ENCODE measurements at regions not wholly inside any gene's neighbourhood (a gene's known extent, or its start where the extent isn't known, plus 50 kb on each side); places are given as distances from the start of the nearest gene placed in this dataset.

- H3K23me2 ChIP-seq (ENCODE audit: low read depth, low read length), result no peaks in the 10 kb centered on the region
- ChIA-PET POLR2A (ENCODE audit: partially characterized antibody) (no interaction called here), CTCF (ENCODE audit: partially characterized antibody) (no interaction called here)
- no peak overlapping the region for H4K5ac ChIP-seq (ENCODE audit: insufficient read length, low read depth, low read length)
- no peak overlapping the region for H2BK5ac ChIP-seq (ENCODE audit: low read depth, low read length)
- no peak for DNase-seq (ENCODE audit: low read depth in 1 of 2, low spot score in 2 of 2)
- H4K91ac ChIP-seq (replicated peaks; ENCODE audit: insufficient read length, low read length), result no peak overlapping the region
- FAIRE-seq, result no peak
- no peak overlapping the region for H3K27ac ChIP-seq (ENCODE audit: low read depth, low read length)
- no peak overlapping the region for H3K4me2 ChIP-seq (ENCODE audit: insufficient read depth in 1 of 2, low read depth in 2 of 2, low read length in 2 of 2)
- H3K18ac ChIP-seq (ENCODE audit: extremely low read depth, low read length), result no peak overlapping the region
- no peak overlapping the region for H4K8ac ChIP-seq (ENCODE audit: extremely low read depth, insufficient read depth, low read length)
- no peak overlapping the region for H2AFZ ChIP-seq (ENCODE audit: low read length)
- H3K4ac ChIP-seq (replicated peaks; ENCODE audit: insufficient read length, low read depth, low read length), result no peak overlapping the region
- no peak overlapping the region for H3K14ac ChIP-seq (ENCODE audit: insufficient read length)
- no peak overlapping the region for H2AK5ac ChIP-seq (ENCODE audit: low read depth, low read length)
- no peak overlapping the region for H3K56ac ChIP-seq (replicated peaks; ENCODE audit: insufficient read length, low read depth, low read length)
- H2BK15ac ChIP-seq (ENCODE audit: low read length), result no peak overlapping the region
- no peak overlapping the region for H3K23ac ChIP-seq (ENCODE audit: insufficient read length)
- no peak overlapping the region for H3K4me3 ChIP-seq (ENCODE audit: extremely low read depth in 1 of 4, insufficient read depth in 2 of 4, low read depth in 3 of 4, low read length in 4 of 4)
- TF ChIP-seq EZH2 (IDR thresholded peaks at IDR 0.05; ENCODE audit: low read depth, low read length, severe bottlenecking) (no peak), FOSL1 (IDR thresholded peaks at IDR 0.05; ENCODE audit: insufficient read depth, low read depth, low read length) (no peak), SAP30 (IDR thresholded peaks at IDR 0.05; ENCODE audit: insufficient read depth, insufficient replicate concordance, low read length) (no peak), CBX5 (IDR thresholded peaks at IDR 0.05; ENCODE audit: low read depth, low read length) (no peak), NRF1 (IDR thresholded peaks at IDR 0.05; ENCODE audit: low read depth, low read length) (no peak), RNF2 (IDR thresholded peaks at IDR 0.05; ENCODE audit: borderline replicate concordance, low read depth, low read length, missing control alignments, poor library complexity, severe bottlenecking) (no peak)
- TF ChIP-seq, protein P1, sequence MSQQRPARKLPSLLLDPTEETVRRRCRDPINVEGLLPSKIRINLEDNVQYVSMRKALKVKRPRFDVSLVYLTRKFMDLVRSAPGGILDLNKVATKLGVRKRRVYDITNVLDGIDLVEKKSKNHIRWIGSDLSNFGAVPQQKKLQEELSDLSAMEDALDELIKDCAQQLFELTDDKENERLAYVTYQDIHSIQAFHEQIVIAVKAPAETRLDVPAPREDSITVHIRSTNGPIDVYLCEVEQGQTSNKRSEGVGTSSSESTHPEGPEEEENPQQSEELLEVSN (IDR thresholded peaks at IDR 0.05), result no peak
- H2BK120ac ChIP-seq (replicated peaks; ENCODE audit: low read depth, low read length), result no peak overlapping the region
- H3K27me3 ChIP-seq (replicated peaks in 1 of 4; ENCODE audit: control insufficient read depth in 3 of 4, extremely low read depth in 1 of 4, insufficient read depth in 3 of 4, low read length in 3 of 4), result no peaks in the 10 kb centered on the region
- WGBS, 2 experiments (ENCODE audit: extremely low coverage in 1 of 2, insufficient coverage in 1 of 2, insufficient read length in 1 of 2, insufficient replicate concordance in 2 of 2, low coverage in 1 of 2, low lambda C conversion rate in 2 of 2, missing lambda C conversion rate in 1 of 2), result 96% methylated on average over 1 of the region's 1 CpG; no CpG with 5 or more reads in 1 of the 2 experiments
- H3K79me2 ChIP-seq (ENCODE audit: control insufficient read depth in 1 of 2, insufficient read depth in 2 of 2, low read length in 2 of 2), result no peaks in the 10 kb centered on the region
- no peak overlapping the region for H3K9ac ChIP-seq (replicated peaks in 1 of 4; ENCODE audit: extremely low read depth in 1 of 4, low read depth in 3 of 4, low read length in 3 of 4)
- H2BK12ac ChIP-seq (ENCODE audit: low read depth, low read length), result no peak overlapping the region
- H3K4me1 ChIP-seq (replicated peaks in 1 of 4; ENCODE audit: control insufficient read depth in 3 of 4, insufficient read depth in 4 of 4, low read length in 3 of 4), result no peaks in the 10 kb centered on the region
- no peaks in the 10 kb centered on the region for H3K79me1 ChIP-seq (ENCODE audit: low read depth, low read length)
- H4K20me1 ChIP-seq (replicated peaks in 1 of 2; ENCODE audit: control insufficient read depth in 1 of 2, insufficient read depth in 2 of 2, low read length in 2 of 2), result no peaks in the 10 kb centered on the region
- H3K36me3 ChIP-seq (ENCODE audit: control insufficient read depth in 2 of 4, insufficient read depth in 4 of 4, low read length in 3 of 4), result no peaks in the 10 kb centered on the region
- H3K9me3 ChIP-seq (ENCODE audit: insufficient read depth in 2 of 2, low read depth in 1 of 2, low read length in 1 of 2), result no peaks in the 10 kb centered on the region
- no peak overlapping the region for H2BK20ac ChIP-seq (ENCODE audit: low read length)
Measured at GRCh38 chr12:84069699-84070098, 842.9 kb downstream of the SLC6A15 start.

All from H1 (cell line).